GM19468 (cell line): ENCODE measurements at regions not wholly inside any gene's neighbourhood (a gene's known extent, or its start where the extent isn't known, plus 50 kb on each side); places are given as distances from the start of the nearest gene placed in this dataset.
"Not testable (repeated sequence)": the region's sequence is repeated elsewhere in the genome, so short reads cannot be mapped to it uniquely, and the experiment has no call there.

Experiments used
- ATAC-seq: cut with Tn5 transposase; IDR thresholded peaks from one replicate; pipeline ENCODE4 v1.9.1; 2021; ENCODE audit warnings: mild to moderate bottlenecking, moderate library complexity, moderate number of reproducible peaks; ENCODE audit not compliant: unreplicated experiment; ENCODE audit errors: extremely low read depth

DNA sequence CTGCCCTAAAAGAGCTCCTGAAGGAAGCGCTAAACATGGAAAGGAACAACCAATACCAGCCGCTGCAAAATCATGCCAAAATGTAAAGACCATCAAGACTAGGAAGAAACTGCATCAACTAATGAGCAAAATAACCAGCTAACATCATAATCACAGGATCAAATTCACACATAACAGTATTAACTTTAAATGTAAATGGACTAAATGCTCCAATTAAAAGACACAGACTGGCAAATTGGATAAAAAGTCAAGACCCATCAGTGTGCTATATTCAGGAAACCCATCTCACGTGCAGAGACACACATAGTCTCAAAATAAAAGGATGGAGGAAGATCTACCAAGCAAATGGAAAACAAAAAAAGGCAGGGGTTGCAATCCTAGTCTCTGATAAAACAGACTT lies 88.8 kb upstream of the CAV2 start:
- not testable (repeated sequence) for ATAC-seq

DNA sequence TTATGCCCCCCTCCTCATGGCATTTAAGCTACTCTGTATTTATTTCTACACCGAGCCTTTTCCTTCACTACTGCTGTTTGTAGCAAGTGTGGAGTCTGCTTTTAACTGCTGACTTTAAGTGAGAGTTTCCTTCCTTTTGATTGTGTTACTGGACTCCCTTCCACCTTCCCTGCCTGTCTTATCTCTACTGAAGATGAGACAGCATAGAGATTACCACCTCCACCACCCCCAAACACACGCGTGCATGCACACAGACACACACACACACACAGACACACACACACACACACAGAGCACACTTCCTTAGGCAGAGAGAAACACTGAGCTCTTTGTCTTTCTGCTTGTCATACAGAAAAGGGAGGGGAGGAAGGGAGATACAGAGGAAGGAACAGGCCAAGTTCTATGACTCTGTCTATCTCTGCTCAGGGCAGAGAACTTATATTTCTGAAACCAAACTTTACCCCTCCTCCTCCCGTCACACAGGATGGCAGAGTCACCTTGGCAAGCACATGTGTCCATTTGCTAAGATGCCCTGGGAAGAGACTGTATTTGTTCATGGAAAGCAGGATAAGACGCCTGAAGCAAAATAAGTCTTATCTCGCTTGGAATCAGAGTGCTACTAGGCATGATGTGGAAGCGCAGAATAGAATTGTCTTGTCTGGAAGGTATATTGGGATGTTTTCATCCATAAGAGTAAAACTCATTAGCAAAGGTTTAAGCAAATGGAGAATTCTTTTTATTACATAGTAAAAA lies 81.8 kb upstream of the CAV2 start:
- no peak for ATAC-seq

DNA sequence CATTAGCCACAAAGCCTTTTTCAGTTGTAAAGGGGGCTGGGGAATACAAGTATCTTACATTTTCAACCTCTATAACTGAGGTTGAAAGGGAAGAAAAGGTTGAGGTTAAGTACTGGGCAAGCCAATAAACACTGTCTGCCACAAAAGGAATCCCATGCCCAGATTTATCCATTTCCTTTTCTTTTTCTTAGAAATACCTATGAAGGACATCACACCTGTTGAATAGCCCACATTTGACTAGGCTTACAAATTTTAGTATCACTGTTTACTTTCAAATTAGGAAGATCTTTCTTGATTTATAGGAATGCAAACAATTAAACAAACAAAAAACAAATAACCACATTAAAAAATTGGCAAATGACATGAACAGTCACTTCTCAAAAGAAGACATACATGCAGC lies 81.0 kb upstream of the CAV2 start:
- ATAC-seq: no peak

DNA sequence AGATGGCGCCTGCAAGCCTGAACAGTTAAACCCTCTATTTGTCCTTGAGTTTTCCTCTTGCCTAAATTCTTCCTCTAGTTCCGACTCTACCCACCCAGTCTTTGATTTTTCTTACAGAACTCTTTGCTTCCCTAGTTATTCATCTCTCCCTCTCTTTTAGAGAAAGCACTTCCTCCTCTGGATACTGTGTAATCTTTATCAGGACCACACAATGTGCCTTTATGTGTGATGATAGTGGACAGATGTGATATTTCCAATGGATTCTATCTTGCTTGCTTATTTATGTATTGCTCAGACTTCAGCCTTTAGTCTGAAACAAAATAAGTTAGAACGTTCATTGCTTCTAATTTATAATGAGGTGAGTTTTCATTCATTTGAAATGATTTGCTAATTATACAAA lies 79.5 kb upstream of the CAV2 start:
- ATAC-seq: no peak

DNA sequence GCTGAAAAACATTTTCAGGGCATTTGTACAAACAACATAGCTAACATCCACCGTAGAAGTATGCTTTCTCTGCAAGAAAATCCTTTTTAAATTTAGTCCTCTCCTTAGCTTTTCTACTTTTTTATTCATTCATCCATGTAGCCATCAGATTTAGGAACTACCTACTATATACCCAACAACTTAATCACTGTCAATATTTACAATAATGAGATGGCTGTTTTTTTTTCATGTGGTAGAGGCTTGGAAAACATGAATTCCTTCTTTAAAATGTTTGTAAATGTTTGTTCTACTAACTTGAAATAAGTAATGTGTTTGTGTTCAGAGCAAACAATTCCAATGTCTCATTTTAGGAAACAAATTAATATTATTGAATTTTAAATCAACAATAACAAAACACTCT lies 78.2 kb upstream of the CAV2 start:
- ATAC-seq: no peak

DNA sequence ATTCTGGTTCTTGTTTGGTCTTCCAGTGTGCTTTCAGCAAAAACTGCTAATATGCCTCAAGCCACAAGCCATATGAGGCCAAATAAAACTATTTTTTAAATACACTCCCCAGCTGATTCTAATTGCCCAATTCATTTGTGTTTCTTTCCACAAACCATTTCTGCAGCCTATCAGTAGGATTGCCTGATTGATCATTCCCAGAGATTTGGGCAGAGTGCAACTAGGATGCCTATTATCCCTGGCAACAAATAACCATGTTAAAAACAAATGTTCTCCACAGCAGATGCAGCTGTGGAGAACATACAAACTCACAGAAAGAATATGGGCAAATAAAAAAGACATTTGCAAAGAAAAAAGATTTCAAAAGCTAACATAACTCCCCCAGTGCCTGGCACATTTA lies 76.9 kb upstream of the CAV2 start:
- no peak for ATAC-seq

DNA sequence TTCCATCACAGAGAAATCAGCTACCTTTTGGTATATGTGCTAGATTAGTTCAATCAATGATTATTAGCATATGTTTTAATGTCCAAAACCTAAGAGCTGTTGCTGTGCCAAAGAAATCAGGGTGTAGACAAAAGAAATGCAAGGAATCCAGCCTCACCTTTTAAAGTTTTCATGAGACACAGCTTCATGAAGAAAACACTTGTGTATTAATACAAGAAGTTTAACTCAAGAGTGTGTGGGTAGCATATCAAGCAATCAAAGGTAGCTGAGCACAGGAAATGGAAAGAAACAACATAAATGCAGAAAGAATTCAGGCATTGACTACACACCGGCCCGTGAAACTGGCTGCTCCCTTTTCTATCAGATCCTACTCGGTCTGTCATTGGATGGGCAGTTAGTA lies 76.0 kb upstream of the CAV2 start:
- ATAC-seq: no peak

DNA sequence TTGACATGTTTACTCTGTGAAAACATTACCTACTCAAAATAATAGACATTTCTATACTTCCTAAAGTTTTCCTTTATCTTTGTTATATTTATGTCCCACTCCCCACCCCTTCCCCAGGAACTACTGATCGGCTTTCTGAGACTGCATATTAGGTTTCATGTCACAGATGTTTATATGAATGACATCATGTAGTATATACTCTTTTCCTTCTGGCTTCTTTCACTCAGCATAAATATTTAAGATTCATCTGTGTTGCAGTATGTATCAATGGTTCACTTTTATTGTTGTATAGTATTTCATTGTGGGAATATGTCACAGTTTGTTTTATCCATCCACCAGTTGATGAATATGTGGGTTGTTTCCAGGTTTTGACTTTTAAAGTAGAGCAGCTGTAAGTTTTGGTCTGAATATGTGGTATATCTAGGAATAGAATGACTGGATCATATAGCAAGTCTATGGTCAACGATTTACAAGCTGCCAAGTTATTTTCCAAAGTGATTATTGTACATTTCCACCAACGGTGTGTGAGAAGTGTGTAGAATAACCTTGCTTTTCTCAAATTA lies 73.8 kb upstream of the CAV2 start:
- ATAC-seq: no peak

DNA sequence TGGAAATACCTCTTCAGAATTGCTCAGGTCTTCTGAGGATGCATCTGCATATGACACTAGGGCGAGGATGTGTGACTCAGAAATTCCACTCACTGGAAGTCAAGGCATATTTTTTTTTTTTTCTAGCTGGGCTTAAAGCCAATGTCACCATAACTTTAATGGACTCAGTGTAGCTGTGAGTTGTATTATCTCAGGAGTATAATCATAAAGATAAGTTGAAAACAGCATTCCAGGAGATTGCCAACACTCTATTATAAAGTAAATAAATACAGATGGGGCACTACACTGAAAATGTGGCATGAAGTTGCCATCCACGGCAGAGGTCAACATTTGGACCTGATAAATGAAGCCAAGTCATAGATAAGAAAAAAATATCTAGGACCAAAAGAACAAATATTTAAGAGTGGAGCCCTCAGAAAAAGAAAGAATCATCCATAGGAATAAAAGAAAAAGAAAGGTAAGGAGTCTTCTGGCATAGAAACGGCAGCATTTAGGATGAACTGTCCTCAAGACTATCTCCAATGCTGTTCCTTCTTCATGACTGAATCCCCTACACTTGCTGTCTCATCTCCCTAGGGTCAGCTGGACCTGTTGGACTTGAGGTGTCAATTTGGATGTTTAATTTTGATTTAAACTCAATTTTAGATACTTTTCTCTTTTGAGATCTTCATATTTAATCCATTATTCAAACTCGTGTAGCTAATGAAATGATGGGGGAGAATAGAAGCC lies 72.9 kb upstream of the CAV2 start:
- no peak for ATAC-seq

DNA sequence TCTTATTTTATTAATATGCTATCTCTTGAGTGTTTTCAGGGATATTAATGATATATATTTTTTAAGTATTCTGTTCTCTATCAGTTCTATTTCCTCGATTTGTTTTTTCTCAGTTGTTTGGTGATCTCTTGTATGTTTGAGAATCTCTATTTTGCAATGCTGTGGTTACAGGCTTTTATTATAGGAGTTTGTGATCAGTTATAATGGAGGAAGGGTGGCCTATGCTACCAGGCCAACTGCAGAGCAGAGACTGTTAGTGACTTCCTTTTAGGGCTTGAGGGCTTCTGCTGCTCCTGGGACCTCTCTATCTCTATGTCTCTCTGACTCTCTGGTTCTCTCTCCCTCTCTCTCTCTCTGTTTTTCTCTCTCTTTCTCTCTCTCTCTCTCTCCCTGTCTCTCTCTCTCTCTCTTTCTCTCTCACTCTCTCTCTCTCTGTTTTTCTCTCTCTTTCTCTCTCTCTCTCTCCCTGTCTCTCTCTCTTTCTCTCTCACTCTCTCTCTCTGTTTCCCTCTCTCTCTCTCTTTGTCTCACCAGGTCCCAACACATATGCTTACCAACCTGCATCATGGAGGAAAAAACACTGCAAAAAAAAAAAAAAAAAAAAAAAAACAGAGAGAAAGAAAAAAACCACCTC lies 69.4 kb upstream of the CAV2 start:
- ATAC-seq: no peak

DNA sequence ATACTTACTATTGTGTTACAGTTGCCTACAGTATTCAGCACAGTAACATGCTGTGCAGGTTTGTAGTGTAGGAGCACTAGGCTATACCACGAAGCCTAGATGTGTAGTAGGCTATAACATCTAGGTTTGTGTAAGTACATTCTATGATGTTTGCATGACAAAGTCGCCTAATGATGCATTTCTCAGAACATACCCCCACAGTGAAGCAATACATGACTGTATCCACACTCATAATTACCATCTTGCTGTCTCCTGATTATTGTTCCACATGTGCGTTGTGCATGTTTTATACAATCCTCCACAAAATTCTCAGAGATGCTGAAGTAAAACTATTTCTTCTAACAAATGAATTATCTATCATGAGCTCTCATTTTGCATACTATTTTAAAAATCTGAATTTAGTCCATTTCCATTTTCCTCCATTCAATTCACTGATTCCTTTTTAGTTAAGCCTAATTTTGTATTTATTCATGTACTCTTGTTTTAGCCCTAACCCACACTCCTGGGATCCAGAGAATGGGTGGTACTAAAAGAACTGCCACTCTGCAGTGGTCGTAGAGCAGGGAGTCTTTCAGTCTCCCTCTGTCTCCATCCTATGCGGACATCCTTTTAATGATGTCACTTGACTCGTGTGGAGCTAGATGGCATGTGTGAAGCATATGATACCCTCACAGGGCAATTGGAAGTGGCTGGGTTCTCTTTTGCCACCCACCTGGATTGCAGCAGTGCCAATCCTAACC lies 67.6 kb upstream of the CAV2 start:
- ATAC-seq: no peak

DNA sequence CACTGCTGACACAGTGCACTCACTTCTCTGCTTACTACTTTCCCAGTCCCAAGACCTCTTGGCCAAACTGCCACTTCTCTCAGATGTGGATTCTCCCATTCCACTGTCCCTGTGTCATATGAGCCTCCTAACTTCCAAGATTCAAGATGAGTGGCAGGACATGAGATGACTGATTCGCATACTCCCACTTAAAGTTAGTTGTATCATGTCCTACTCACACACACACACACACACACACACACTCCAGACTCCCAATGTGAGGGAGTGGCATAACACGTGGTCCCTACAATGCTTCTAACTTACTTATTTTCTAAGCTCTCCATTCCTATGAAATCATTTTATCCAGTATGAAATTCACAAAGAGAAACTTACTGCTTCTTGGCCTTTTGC lies 67.0 kb upstream of the CAV2 start:
- ATAC-seq: no peak

DNA sequence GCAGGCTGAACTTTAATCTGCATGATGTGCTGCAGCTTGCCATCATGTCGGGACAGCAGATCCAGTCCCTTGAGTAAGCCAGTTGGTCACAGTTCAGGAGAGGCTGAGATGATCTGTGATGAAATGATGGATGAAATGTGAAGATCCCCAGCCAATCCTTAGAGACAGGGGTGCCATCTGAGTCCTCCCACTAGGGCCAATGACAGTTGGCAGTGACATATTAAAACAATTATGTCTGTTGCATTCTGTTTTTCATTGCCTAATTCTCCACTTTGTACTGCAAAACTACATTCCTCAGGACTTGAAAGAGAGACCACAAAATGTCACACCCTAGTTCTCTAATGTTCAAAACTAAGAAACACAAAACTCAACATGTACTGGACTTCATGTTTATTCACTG lies 66.3 kb upstream of the CAV2 start:
- no peak for ATAC-seq

DNA sequence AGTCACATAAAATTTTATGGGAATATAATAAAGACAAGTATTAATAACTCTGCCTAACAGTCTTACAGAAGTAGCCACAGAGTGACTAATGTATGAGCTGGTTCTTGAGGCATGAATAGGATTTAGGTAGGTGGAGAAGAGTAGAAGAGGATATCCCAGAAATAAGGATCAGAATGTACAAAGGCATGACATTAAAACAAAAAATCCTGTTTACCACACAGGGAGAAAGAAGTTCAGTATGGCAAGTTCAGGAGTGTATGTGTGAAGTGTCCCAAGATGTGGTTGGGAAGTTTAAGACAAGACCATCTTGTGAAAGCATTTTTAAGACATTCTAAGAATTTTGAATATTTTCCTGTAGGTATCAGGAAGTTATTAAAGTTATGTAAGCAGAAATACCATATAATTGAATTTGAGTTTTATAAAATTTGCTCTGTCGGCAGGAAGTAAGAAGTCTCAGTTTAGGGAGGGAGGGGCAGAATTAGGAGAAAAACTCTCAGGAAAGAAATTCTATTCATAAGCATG lies 64.7 kb upstream of the CAV2 start:
- no peak for ATAC-seq

DNA sequence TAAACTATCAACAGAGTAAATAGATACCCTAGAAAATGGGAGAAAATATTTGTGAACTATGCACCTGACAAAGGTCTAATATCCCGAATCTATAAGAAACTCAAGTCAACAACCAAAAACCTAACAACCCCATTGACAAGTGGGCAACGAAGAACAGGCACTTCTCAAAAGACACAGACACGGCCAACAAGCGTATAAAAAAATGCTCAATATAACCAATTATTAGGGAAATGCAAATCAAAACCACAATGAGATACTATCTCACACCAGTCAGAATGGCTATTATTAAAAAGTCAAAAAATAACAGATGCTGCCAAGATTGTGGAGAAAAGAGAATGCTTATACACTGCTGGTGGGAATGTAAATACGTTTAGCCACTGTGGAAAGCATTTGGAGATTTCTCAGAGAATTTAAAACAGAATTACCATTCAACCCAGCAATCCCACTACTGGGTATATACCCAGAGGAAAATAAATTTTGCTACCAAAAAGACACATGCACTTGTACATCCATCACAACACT lies 63.2 kb upstream of the CAV2 start:
- ATAC-seq: no peak

DNA sequence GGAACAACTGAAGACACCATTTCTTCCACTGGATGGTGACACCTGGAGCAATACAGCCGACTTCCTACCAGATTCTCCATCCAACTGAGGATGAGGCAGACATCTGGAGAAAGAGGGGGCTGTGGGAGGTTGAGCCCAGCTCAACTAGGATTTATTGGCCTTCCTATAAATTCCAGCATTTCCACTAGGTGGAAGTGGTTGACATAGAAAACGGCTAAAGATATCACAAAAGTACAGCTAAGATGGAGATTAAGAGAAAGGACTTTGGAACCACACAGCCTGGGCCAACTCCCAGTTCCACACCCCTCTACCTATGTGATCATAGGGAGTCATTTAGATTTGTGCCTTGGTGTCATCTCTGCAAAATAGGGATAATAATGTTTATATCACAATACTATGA lies 61.3 kb upstream of the CAV2 start:
- ATAC-seq: no peak

DNA sequence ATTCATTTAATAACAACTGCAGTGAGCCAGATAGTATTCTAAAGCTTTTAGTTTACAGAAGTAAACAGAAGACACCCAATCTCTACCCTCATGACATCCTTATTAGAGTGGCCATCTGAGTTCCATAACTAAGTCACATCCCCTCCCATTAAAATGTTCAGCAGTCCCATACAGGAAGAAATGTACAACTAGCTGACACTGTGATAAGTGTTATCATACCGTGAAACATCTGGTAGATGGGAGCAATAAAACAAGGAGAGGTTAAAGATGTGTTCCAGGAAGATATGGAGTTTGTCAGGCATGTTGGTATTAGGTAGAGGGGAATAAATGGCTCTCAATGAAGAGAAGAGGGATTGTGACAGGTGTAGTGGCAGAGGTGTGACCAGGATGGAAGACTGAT lies 60.5 kb upstream of the CAV2 start:
- no peak for ATAC-seq

DNA sequence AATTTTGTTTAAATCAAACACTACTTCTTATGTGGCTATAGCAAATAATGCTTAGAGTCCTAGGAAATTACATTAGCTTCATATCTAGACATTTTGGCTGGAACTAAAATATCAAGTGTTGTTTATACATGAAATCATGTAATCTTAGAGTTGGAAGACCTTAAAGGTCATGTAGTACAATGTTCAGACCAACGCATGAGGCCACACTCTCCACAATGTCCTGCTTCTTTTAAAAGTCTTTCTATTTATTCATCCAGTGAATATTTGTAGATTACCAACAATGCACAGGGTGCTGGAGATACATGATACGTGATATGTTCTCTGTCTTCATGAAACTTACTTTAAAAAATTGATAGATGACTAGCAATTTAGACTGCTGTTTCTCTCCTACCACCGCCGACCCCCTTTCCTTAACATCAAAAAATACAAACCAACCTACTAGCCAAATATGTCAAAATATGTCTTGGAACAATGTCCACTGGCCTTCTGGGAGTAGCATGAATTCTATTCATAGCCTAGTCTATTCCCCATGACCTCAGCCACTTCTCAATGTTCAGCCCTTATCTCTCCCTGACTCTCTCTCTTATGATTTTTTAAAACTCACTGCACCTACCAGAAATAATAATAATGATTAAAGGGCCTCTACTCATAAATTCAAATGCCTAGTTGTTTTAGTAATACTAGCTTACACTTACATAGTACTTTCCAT lies 59.5 kb upstream of the CAV2 start:
- ATAC-seq: no peak

DNA sequence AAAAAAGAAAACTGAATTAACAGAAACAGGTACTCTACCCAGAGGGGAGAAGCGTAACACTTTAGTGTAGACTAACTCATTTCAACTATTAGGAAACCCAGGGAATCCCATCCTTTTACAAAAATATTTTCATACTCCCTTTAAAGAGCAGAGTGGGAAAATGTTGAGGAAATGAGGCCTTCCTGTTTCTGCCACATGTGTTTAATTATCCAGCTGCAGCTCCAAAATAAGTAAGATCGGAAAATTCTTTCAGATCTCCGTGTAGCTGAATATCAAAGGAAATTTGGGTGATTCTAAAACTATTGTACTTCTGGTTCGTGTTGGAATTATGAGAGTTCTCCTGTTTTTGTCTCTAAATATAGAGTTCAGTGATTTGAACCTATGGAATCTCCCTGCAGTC lies 58.0 kb upstream of the CAV2 start:
- no peak for ATAC-seq
